ENCODE measurements at regions not wholly inside any gene's neighbourhood (a gene's known extent, or its start where the extent isn't known, plus 50 kb on each side); places are given as distances from the start of the nearest gene placed in this dataset.

- TF ChIP-seq CTCF (conservative IDR thresholded peaks at IDR 0.05; ENCODE audit: control insufficient read depth, insufficient read depth, low read depth, low read length): no peak
- DNase-seq (ENCODE audit: low read depth): no peak
- no peak overlapping the region for H3K4me3 ChIP-seq (ENCODE audit: control insufficient read depth, low read depth, low read length)
These were observed 79.0 kb upstream of the NFE2L3 start for GRCh38 chr7:26073041-26073440.

- TF ChIP-seq CTCF (conservative IDR thresholded peaks at IDR 0.05; ENCODE audit: control insufficient read depth, insufficient read depth, low read depth, low read length): no peak
- no peak overlapping the region for H3K4me3 ChIP-seq (ENCODE audit: control insufficient read depth, low read depth, low read length)
- no peak for DNase-seq (ENCODE audit: low read depth)
These were observed 77.1 kb upstream of the NFE2L3 start for GRCh38 chr7:26074919-26075318.

GRCh38 chr7:26076691-26077090, 75.3 kb upstream of the NFE2L3 start:
- no peak for TF ChIP-seq CTCF (conservative IDR thresholded peaks at IDR 0.05; ENCODE audit: control insufficient read depth, insufficient read depth, low read depth, low read length)
- no peak overlapping the region for H3K4me3 ChIP-seq (ENCODE audit: control insufficient read depth, low read depth, low read length)

GRCh38 chr7:26078437-26079336, 73.3 kb upstream of the NFE2L3 start:
- peak; percentile 8 for DNase-seq (ENCODE audit: low read depth)

More at GRCh38 chr7:26076691-26077090, 75.3 kb upstream of the NFE2L3 start:
- DNase-seq (ENCODE audit: low read depth): no peak

GRCh38 chr7:26081638-26082037, 70.4 kb upstream of the NFE2L3 start:
- no peak for TF ChIP-seq CTCF (conservative IDR thresholded peaks at IDR 0.05; ENCODE audit: control insufficient read depth, insufficient read depth, low read depth, low read length)
- DNase-seq (ENCODE audit: low read depth): no peak
- H3K4me3 ChIP-seq (ENCODE audit: control insufficient read depth, low read depth, low read length): no peak overlapping the region

More at GRCh38 chr7:26078437-26079336, 73.3 kb upstream of the NFE2L3 start:
- TF ChIP-seq CTCF (conservative IDR thresholded peaks at IDR 0.05; ENCODE audit: control insufficient read depth, insufficient read depth, low read depth, low read length): peak; percentile 17
- H3K4me3 ChIP-seq (ENCODE audit: control insufficient read depth, low read depth, low read length): no peak overlapping the region

- no peak overlapping the region for H3K4me3 ChIP-seq (ENCODE audit: control insufficient read depth, low read depth, low read length)
- no peak for TF ChIP-seq CTCF (conservative IDR thresholded peaks at IDR 0.05; ENCODE audit: control insufficient read depth, insufficient read depth, low read depth, low read length)
- DNase-seq (ENCODE audit: low read depth): peak; percentile 5
These were observed 68.9 kb upstream of the NFE2L3 start for GRCh38 chr7:26083113-26083512.
